ENCODE measurements at regions not wholly inside any gene's neighbourhood (a gene's known extent, or its start where the extent isn't known, plus 50 kb on each side); places are given as distances from the start of the nearest gene placed in this dataset.

DNA sequence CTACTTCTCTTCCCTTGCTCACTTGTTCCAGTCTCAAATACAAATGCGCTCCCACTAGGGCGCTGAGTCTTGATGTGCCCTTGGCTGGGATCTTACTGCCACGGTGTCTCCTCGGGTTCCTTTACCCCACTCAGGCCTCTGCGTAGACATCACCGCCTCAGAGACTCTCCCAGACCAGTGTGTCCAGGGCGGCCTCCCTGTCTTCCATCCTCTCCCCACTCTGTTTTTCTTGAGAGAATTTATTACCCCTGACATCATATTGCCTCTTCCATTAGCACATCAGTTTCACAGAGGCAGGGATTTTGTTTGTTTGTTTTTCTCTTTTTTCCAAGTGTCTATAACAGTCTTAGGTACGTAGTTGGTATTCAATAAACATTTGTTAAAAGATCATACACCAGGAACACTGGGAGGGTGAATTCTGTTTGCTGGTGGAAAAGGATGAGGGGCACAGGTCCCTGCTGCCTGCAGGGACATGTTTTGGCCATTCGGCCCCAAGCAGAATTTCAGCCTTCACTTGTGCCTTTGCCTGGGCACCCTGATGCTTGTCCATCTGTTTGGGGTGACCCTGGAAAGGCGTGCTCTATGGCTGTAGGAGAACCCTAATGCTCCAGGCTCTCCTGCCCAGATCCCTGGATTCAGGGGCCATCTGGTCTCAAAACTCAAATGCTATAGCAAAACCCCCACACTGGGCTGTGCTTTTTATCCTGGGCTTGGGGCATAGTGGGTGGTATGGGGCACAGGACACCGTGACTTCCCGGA lies 55.0 kb downstream of the RPL37A start:
- DNase-seq (ENCODE audit: low read depth) = no peak
- in situ Hi-C loops (cut with HindIII; ENCODE audit: low pct_unique_long_range_greater_than_20kb, low sequenced_read_pairs) = no loop called here

DNA sequence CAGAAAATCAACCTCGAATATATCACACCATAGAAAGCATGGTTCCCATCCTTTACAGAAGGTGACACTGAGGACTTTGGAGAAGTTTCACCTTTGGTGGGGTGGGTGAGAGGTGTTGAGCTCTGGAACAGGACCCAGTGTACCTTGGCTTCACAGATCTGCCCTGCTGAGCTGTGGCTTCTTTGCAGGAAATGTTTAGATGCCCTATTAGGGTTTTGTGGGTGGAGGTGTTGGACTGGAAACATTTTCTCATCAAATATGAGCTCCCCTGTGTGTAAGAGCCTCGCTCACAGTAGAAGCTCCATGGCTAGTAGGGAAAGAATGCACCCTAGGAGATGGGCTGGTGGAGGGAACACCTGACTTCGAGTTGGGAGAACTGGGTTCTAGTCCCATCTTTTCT lies 55.6 kb downstream of the RPL37A start:
- DNase-seq (ENCODE audit: low read depth) = no peak
- in situ Hi-C loops (cut with HindIII; ENCODE audit: low pct_unique_long_range_greater_than_20kb, low sequenced_read_pairs) = no loop called here

DNA sequence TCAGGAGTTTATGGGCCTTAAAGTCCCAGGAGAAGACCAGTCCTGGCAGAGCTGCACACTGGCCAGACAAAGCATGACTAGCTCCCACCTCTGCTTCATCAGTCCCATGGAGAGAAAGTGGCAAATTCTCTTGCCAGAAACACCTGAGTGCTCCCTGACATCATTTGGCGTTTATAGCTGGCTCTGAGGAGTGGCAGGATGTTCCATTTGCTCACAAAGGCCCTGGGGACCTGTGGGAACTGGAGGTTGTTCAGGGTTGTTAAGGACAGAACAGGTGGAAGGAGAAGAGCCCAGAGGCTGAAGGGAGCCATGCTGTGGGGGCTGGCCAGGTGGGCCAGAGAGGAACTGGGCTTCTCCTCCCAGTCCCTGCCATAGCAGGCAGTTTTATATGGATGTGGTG lies 56.1 kb downstream of the RPL37A start:
- in situ Hi-C loops (cut with HindIII; ENCODE audit: low pct_unique_long_range_greater_than_20kb, low sequenced_read_pairs) = no loop called here
- no peak for DNase-seq (ENCODE audit: low read depth)

DNA sequence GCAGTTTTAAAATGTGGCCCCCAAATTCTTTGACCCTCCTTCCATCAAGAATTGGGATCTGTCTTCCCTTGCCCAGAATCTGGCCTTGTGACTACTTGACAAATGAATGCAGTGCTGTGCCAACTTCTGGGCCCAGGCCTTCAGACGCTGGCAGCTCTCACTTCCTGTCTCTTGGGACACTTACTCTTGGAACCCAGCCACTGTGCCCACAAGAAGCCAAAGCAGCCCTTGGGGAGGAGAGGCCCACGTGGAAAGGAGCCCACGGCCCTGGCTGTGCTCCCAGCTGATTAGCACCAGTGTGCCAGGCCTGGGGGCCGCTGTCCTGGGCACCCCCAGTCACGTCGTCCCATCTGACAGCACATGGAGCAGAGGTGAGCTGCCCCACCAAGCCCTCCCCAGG lies 56.6 kb downstream of the RPL37A start:
- in situ Hi-C loops (cut with HindIII; ENCODE audit: low pct_unique_long_range_greater_than_20kb, low sequenced_read_pairs) = no loop called here
- DNase-seq (ENCODE audit: low read depth) = no peak

DNA sequence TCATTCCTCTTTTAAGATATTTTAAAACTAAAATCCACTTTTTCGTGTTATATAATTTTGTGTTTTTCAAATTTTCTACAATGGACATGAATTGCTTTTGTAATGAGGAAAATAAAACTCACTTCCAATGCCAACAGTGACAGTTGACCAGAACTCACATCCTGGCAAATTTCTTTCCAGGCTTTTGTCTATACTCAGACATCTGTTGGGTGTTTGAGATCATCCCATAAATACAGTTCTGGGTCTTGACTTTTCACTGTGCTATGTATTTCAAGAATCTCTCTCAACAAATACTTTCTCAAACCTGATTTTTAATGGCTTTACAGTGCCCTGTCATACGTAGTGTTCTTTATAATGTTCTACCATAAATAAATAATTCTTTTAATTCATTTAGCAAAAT lies 57.6 kb downstream of the RPL37A start:
- in situ Hi-C loops (cut with HindIII; ENCODE audit: low pct_unique_long_range_greater_than_20kb, low sequenced_read_pairs) = no loop called here

DNA sequence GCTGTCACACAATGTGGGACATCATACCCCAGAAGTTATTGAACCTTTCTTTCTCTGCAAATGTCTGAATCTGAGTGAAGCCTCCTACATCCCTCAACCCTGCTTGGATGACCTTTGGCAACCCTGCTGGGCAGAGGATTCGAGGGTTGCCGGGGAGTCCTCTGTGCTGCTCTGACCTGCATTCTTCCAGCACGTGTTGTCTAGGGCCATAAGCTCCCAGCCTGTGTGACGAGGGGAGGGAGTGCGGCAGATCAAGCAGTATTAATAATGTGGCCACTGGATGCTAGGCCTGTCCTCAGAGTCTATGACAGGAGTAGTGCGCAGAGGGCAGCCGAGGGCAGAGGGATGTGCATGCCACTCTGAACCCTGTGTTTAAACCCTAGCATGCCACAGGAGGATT lies 58.8 kb downstream of the RPL37A start:
- no peak for DNase-seq (ENCODE audit: low read depth)
- in situ Hi-C loops (cut with HindIII; ENCODE audit: low pct_unique_long_range_greater_than_20kb, low sequenced_read_pairs) = no loop called here

More for the DNA sequence above, 57.6 kb downstream of the RPL37A start:
- no peak for DNase-seq (ENCODE audit: low read depth)

DNA sequence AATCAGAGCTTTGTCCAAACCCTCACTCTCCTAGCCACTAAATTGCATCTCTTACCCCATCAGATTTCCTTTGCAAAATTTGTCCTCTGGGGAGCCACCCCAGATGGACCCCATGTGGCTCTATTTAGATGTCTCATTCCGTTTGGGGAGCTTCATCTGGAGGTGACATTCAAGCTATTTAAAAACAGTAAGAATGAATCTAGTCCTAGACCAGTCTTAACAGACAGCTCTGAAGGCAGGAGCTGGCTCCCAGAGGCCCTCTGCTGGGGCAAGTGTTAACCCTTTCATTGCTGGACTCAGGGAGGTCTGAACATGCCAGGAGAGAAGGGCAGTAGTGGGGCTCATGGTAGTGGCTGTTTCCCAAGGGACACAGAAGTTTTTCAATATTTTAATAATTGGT lies 59.2 kb downstream of the RPL37A start:
- in situ Hi-C loops (cut with HindIII; ENCODE audit: low pct_unique_long_range_greater_than_20kb, low sequenced_read_pairs) = no loop called here
- no peak for DNase-seq (ENCODE audit: low read depth)

DNA sequence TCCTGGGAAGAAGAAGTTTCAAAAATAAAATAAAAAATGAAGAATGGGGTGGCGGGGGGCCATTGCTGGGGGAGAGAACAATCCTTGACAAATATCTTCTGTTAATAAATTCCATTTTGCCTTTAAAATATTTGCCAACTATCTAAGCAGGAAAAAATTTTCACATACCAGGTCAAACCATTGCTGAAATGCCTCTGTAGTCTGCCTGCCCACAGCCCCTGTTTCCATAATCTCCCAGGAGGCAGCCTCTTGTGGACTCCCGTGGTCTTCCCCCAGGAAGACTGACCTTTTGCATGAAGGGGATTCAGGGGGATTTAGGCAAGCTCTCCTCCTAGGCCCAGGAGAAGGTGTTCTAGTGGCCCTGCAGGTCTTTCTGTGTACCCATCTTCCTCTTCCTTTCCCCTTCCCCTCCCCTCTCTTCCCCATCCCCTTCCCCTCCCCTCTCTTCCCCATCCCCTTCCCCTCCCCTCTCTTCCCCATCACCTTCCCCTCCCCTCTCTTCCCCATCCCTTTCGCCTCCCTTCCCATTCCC lies 61.0 kb downstream of the RPL37A start:
- in situ Hi-C loops (cut with HindIII; ENCODE audit: low pct_unique_long_range_greater_than_20kb, low sequenced_read_pairs) = no loop called here
- DNase-seq (ENCODE audit: low read depth) = no peak

DNA sequence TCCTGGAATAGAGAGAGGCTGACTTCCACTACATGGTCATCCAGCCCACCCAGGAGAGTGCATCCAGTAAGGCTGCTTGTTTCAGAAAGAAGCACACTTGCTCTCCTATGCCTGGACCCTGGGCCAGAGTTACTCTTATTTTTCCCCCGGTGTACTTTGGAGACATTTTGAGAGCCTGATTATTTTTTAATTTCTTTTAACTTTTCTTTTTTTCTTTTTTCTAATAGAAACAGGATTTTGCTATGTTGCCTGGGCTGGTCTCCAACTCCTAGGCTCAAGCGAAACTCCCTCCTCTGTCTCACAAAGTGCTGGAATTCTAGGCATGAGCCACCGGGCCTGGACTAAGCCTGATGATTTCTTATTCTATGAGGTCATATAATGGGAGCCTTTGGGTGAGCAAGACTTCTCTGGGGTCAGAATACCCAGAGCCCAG lies 62.2 kb downstream of the RPL37A start:
- in situ Hi-C loops (cut with HindIII; ENCODE audit: low pct_unique_long_range_greater_than_20kb, low sequenced_read_pairs) = no loop called here
- no peak for DNase-seq (ENCODE audit: low read depth)

DNA sequence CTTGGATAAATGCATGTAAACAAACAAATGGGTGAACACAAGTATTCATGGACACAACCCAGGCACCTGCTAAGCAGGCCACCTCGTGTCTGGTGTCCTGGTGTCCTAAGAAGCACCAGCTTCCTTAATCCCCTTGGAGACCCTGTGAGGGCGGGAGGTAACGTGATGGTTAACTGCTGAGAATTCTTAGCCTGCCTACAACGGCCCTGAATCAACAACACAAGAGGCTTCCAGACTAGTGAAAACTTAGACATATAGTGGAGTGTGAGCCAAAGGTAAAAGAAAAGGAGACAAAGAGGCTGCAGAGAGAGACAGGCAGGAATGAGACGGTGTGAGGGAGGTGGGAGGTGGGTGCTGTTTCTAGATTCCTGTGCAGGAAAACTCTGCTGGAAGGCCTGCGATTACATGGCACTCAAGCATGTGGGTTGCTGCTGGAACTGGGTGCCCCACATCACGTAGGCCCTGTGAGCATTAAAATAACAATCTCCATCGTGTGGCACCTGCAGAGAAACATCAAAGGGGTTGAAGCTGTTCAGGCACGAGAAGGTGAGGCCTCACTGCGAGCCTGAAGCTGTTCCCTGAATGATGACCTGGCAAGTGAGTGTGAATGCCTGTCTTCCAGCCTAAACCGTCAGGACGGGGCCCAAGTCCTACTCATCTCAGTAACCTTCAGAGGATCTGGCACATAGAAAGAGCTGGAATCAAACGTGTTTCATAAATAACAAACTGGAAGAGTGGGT lies 64.2 kb downstream of the RPL37A start:
- DNase-seq (ENCODE audit: low read depth) = no peak
- in situ Hi-C loops (cut with HindIII; ENCODE audit: low pct_unique_long_range_greater_than_20kb, low sequenced_read_pairs) = no loop called here

DNA sequence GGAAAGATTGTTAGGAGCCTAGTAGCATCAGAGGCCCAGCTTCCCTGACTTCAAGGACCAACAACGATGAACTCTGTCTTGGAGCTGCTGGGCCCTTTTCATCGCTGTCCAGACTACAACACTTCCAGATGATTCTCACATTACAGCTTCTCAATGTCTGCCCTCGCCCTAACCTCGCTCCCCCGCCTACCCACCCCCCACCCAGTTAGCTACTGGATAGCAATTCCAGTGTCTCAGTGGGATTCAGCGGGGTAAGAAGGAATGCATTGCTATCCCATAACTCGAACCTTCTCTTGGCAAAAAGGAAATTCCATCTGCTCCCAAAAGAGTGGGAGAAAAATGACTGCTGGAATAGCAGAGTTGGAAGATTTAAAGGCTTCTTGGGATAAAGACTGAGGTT lies 65.0 kb downstream of the RPL37A start:
- DNase-seq (ENCODE audit: low read depth) = no peak
- in situ Hi-C loops (cut with HindIII; ENCODE audit: low pct_unique_long_range_greater_than_20kb, low sequenced_read_pairs) = no loop called here

DNA sequence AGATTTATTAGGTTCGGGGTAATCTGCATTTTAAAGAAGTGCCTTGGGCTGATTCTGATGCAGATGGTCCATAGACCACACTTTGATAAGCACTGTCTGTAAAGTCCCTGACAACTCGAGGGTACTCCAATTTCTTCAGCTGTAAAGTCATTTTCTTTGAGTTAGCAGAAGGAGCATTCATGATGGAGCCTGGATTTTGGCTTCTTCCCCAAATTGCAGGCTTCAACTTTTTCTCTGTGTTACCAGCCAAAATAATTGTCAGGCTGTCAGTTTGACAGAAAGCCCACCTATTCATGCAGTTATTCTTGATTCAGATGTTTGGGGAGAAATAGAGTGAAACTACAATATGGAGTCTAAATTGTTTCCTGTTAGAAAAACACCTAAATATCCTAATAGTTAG lies 66.0 kb downstream of the RPL37A start:
- in situ Hi-C loops (cut with HindIII; ENCODE audit: low pct_unique_long_range_greater_than_20kb, low sequenced_read_pairs) = no loop called here
- no peak for DNase-seq (ENCODE audit: low read depth)

DNA sequence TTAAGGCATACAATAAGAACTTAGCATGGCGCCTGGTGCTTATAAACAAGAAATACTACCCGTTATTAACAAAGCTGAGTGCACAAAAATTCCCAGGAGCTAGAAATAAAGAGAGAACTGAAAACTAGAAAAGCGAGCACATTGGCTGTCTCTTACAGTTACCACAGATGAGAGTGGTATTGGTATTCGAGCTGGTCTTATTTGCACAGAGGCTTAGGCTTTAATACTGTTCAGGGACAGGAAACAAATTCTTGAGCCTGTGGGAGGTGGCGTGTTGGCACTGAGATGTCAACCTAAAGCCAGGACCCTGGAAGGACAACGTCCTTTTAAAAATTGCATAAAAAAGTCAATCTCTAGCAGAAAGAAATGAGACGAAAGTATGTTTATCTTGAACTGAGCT lies 67.3 kb upstream of the IGFBP2 start:
- in situ Hi-C loops (cut with HindIII; ENCODE audit: low pct_unique_long_range_greater_than_20kb, low sequenced_read_pairs) = no loop called here
- DNase-seq (ENCODE audit: low read depth) = no peak

DNA sequence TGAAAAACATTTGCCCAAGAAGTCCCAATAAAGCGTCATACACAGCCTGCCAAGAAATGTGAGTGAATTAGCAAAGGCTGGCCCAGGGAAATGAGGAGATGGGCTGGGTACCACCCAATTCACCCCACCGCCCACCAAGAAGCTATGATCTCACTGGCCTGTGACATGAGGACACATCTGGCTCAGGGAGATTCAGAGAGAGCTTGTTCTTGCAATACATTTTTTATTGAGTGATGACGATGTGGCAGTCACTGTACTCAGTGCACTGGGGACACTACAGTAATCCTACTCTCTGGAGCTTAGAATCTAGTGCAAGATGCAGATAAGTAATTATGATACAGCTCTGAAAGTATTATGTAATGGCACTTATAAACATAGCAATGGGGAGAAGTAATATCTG lies 64.6 kb upstream of the IGFBP2 start:
- DNase-seq (ENCODE audit: low read depth) = no peak
- in situ Hi-C loops (cut with HindIII; ENCODE audit: low pct_unique_long_range_greater_than_20kb, low sequenced_read_pairs) = no loop called here

DNA sequence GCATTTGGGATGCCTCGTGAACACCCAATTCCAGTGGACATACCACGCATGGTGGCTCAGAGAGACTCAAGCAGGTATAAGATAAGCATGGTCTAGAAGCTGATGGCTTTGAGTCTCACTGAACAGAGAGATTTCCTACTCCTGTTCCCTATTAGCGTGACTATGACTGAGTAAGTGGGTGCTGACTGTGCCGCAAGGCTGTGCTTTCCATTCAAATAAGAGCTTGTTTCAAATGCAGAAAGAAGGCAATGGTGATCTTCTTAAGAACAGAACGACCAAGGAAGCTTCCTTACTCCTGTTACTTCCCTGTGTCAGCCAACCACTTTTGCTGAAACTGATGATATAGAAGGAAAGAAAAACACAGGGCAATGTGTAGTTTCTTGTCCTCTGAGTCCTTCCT lies 63.5 kb upstream of the IGFBP2 start:
- in situ Hi-C loops (cut with HindIII; ENCODE audit: low pct_unique_long_range_greater_than_20kb, low sequenced_read_pairs) = no loop called here
- no peak for DNase-seq (ENCODE audit: low read depth)

DNA sequence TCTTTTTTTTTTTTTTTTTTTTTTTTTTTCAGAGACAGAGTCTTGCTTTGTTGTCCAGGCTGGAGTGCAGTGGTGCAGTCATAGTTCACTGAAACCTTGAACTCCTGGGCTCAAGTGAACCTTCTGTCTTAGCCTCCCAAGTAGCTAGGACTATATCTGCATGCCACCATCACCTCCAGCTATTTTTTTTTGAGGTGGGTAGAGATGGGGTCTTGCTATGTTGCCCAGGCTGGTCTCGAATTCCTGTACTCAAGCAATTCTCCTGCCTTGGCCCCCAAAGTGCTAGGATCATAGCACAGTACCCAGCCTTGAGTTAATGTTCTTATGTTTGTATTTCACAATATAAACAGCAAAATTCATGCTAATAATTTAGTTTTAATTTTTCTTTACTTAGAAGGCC lies 62.9 kb upstream of the IGFBP2 start:
- no peak for DNase-seq (ENCODE audit: low read depth)
- in situ Hi-C loops (cut with HindIII; ENCODE audit: low pct_unique_long_range_greater_than_20kb, low sequenced_read_pairs) = no loop called here

DNA sequence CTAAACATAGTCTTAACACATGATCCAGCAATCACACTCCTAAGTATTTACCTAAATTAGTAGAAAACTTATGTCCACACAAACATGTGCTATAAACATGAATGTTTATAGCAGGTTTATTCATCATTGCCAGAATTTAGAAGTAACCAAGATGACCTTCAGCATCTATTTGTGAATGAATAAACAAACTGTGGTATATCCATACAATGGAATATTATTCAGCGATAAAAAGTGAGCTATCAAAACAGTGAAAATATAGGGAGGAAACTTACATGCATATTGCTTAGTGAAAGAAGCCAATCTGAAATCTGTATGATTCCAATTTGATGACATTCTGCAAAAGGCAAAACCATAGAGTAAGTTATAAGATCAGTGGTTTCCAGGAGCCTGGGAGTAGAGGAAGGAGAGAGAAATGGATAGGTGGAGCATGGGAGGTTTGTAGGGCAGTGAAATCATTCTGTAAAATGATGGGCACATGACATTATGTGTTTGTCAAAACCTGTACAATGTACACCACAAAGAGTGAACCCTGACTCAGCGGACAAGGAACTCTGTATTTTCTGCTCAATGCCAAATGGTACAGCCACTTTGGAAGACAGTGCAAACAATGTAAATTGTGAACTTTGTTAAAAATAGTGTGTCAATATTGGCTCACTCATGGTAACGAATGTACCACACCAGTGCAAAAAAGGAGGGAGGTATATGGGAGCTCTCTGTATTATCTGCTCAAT lies 61.9 kb upstream of the IGFBP2 start:
- DNase-seq (ENCODE audit: low read depth) = no peak
- in situ Hi-C loops (cut with HindIII; ENCODE audit: low pct_unique_long_range_greater_than_20kb, low sequenced_read_pairs) = no loop called here

DNA sequence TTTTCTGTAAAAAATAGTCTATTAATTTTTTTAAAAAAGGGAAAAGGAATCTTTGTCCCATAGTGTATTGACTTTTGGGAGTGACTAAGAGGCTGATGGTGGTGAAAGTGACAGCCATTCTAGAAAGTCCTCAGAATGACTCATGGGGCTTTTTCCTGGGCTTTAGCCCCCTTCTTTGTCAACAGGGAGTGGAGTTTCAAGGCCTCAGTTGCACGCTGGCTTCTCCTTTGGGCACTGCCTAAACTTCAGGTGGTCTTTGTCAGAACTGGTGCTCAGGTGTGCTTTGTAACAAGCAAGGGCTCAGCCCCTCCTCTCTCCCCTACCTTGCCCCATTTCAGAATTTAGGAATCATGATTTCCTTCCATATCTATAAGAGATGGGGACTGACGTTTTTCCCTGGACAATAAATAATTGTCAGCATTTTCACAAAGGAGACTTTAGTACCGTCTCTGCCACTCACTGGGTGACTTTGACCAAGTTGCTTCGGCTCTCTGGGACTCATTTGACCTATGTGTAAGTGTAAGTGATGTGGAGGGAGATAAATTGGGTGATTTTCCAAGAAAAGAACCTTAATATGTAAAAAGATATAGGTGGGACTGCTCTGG lies 61.2 kb upstream of the IGFBP2 start:
- no peak for DNase-seq (ENCODE audit: low read depth)
- in situ Hi-C loops (cut with HindIII; ENCODE audit: low pct_unique_long_range_greater_than_20kb, low sequenced_read_pairs) = no loop called here
